ENCODE measurements at regions not wholly inside any gene's neighbourhood (a gene's known extent, or its start where the extent isn't known, plus 50 kb on each side); places are given as distances from the start of the nearest gene placed in this dataset.

DNA sequence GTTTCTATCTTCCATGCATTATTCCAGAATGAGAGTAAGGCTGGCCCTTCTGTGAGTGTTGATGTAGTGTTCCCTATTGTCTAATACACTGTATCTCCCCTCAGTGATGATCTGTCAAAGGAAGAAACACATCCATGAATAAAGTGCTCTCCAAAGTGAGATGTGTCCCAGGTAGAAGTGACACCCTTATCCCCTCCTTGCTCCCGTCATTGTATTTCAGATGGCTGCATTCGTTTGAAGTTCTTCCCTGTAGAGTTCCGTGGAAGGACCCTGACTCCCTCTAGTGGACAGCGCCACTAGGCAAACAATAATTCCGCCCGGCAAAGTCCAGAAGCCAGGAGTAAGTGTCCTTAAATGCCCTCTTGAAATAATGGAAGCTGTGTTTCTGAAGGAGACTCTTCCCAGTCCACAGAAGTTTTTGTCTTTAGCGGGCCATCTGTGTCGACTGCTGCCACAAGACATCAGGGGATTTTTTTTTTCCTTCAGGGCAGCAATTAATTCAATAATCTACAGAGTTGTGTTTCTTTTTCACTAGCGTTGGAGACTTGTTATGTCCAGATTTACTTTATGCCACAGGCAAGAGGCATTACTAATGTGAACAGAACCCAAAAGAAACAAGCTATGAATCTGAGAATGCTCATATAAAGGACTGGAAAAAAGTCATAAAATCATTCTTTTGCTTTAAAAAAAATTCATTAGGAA is 64.6 kb downstream of the THNSL1 start:
- Histone ChIP-seq H3K56ac (replicated peaks; ENCODE audit: insufficient read length, low read depth, low read length) (no peak overlapping the region), H3K23ac (ENCODE audit: insufficient read length) (no peak overlapping the region), H2BK12ac (ENCODE audit: low read depth, low read length) (no peak overlapping the region), H3K4me1 (replicated peaks in 1 of 4; ENCODE audit: control insufficient read depth in 3 of 4, insufficient read depth in 4 of 4, low read length in 3 of 4) (peaks cover 0 to 5% (median 3%) of the 10 kb centered on the region in 4 experiments; a peak in 3 of 7 replicates), H2AFZ (ENCODE audit: low read length) (no peak overlapping the region), H3K27ac (ENCODE audit: low read depth, low read length) (no peak overlapping the region), H2BK15ac (ENCODE audit: low read length) (no peak overlapping the region), H3K14ac (ENCODE audit: insufficient read length) (no peak overlapping the region), H4K20me1 (replicated peaks in 1 of 2; ENCODE audit: control insufficient read depth in 1 of 2, insufficient read depth in 2 of 2, low read length in 2 of 2) (no peaks in the 10 kb centered on the region), H3K79me2 (ENCODE audit: control insufficient read depth in 1 of 2, insufficient read depth in 2 of 2, low read length in 2 of 2) (no peaks in the 10 kb centered on the region), H3K23me2 (ENCODE audit: low read depth, low read length) (no peaks in the 10 kb centered on the region), H3K4ac (replicated peaks; ENCODE audit: insufficient read length, low read depth, low read length) (no peak overlapping the region), H3K4me3 (ENCODE audit: extremely low read depth in 1 of 4, insufficient read depth in 2 of 4, low read depth in 3 of 4, low read length in 4 of 4) (no peak overlapping the region), H4K91ac (replicated peaks; ENCODE audit: insufficient read length, low read length) (no peak overlapping the region), H3K27me3 (replicated peaks in 1 of 4; ENCODE audit: control insufficient read depth in 3 of 4, extremely low read depth in 1 of 4, insufficient read depth in 3 of 4, low read length in 3 of 4) (no peaks in the 10 kb centered on the region), H2AK5ac (ENCODE audit: low read depth, low read length) (no peak overlapping the region), H3K79me1 (ENCODE audit: low read depth, low read length) (no peaks in the 10 kb centered on the region), H2BK5ac (ENCODE audit: low read depth, low read length) (no peak overlapping the region), H3K4me2 (ENCODE audit: insufficient read depth in 1 of 2, low read depth in 2 of 2, low read length in 2 of 2) (no peak overlapping the region), H3K36me3 (ENCODE audit: control insufficient read depth in 2 of 4, insufficient read depth in 4 of 4, low read length in 3 of 4) (no peaks in the 10 kb centered on the region), H4K8ac (ENCODE audit: extremely low read depth, insufficient read depth, low read length) (no peak overlapping the region), H3K9me3 (ENCODE audit: insufficient read depth in 2 of 2, low read depth in 1 of 2, low read length in 1 of 2) (no peaks in the 10 kb centered on the region), H2BK120ac (replicated peaks; ENCODE audit: low read depth, low read length) (no peak overlapping the region), H3K18ac (ENCODE audit: extremely low read depth, low read length) (no peak overlapping the region), H2BK20ac (ENCODE audit: low read length) (no peak overlapping the region), H4K5ac (ENCODE audit: insufficient read length, low read depth, low read length) (no peak overlapping the region), H3K9ac (replicated peaks in 1 of 4; ENCODE audit: extremely low read depth in 1 of 4, low read depth in 3 of 4, low read length in 3 of 4) (no peak overlapping the region)
- POLR2A ChIA-PET (ENCODE audit: partially characterized antibody), result interaction anchor here (0.6 kb wide), 1 partner anchor 37 kb away, joined by 4 read pairs; no protein-coding TSS in a partner anchor
- DNase-seq (ENCODE audit: low read depth in 1 of 2, low spot score in 2 of 2) (peak; percentile 76 to 84), FAIRE-seq (peak; percentile 78)
- CTCF ChIA-PET (ENCODE audit: partially characterized antibody), result interaction anchor here (0.6 to 3.7 kb wide), 51 partner anchors 8 to 529 kb away, joined by 3 to 17 read pairs (median 4); partner anchors contain the start of gene GPR158
- TF ChIP-seq RAD21 (IDR thresholded peaks at IDR 0.05 in 1 of 2, conservative IDR thresholded peaks at IDR 0.05 in 1 of 2; ENCODE audit: low read depth in 2 of 2, low read length in 2 of 2) (peak; percentile 94 to 96), SP2 (IDR thresholded peaks at IDR 0.05; ENCODE audit: low read length) (no peak), YY1 (IDR thresholded peaks at IDR 0.05; ENCODE audit: low read depth, low read length) (peak; percentile 44; the same call in 1 of the 2 replicates), KDM4A (IDR thresholded peaks at IDR 0.05; ENCODE audit: low read depth, low read length, severe bottlenecking) (no peak), POLR2A (IDR thresholded peaks at IDR 0.05; ENCODE audit: control extremely low read depth in 1 of 2, low read depth in 2 of 2, low read length in 2 of 2) (no peak)
- TF ChIP-seq, protein P1, sequence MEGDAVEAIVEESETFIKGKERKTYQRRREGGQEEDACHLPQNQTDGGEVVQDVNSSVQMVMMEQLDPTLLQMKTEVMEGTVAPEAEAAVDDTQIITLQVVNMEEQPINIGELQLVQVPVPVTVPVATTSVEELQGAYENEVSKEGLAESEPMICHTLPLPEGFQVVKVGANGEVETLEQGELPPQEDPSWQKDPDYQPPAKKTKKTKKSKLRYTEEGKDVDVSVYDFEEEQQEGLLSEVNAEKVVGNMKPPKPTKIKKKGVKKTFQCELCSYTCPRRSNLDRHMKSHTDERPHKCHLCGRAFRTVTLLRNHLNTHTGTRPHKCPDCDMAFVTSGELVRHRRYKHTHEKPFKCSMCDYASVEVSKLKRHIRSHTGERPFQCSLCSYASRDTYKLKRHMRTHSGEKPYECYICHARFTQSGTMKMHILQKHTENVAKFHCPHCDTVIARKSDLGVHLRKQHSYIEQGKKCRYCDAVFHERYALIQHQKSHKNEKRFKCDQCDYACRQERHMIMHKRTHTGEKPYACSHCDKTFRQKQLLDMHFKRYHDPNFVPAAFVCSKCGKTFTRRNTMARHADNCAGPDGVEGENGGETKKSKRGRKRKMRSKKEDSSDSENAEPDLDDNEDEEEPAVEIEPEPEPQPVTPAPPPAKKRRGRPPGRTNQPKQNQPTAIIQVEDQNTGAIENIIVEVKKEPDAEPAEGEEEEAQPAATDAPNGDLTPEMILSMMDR (IDR thresholded peaks at IDR 0.05; ENCODE audit: control extremely low read depth in 1 of 3, insufficient read depth in 1 of 3, low read depth in 1 of 3, low read length in 3 of 3), result peak; percentile 68 to 88 (median 86)
- 24% methylated on average over 9 of the region's 9 CpGs; no CpG with 5 or more reads in 1 of the 2 experiments for WGBS, 2 experiments (ENCODE audit: extremely low coverage in 1 of 2, insufficient coverage in 1 of 2, insufficient read length in 1 of 2, insufficient replicate concordance in 2 of 2, low coverage in 1 of 2, low lambda C conversion rate in 2 of 2, missing lambda C conversion rate in 1 of 2)

Data from H1 (cell line).